Spleen (tissue), 7 donors: ENCODE measurements at regions not wholly inside any gene's neighbourhood (a gene's known extent, or its start where the extent isn't known, plus 50 kb on each side); places are given as distances from the start of the nearest gene placed in this dataset.

Experiments used
- POLR2A ChIP-seq, 3 donors: fragments of 450-650 bp; IDR thresholded peaks; one replicate each; pipeline ENCODE4 v1.5.1; 2017; ENCODE audit warnings: antibody characterized with exemption in 3 of 3, mild to moderate bottlenecking in 1 of 3
- POLR2AphosphoS5 ChIP-seq, 3 donors: sonication (generic); formaldehyde crosslinking; IDR thresholded peaks; one replicate each; pipeline ENCODE4 v1.5.1; 2017; ENCODE audit warnings: antibody characterized with exemption in 3 of 3
- TF ChIP-seq, protein P1 (sequence below), 11 experiments: fragments of 200-600 bp in 7 of 11; fragments of 450-650 bp in 4 of 11; sonication (generic) in 4 of 11; IDR thresholded peaks in 8 of 11; conservative IDR thresholded peaks in 3 of 11; 1 replicate in 7 of 11; 2 replicates in 4 of 11; pipeline versions ENCODE4 v1.4.0 to v1.8.0; 2016 to 2021; ENCODE audit warnings: antibody characterized with exemption in 11 of 11, inconsistent platforms in 4 of 11, mild to moderate bottlenecking in 1 of 11
- donor health status: DM: no; HTN: no; CAD: no; lungs with moderate emphysema.
- donor health status: DM: no; HTN: no; CAD: no.
- donor health status: DM: no; HTN: no; CAD: no.

DNA sequence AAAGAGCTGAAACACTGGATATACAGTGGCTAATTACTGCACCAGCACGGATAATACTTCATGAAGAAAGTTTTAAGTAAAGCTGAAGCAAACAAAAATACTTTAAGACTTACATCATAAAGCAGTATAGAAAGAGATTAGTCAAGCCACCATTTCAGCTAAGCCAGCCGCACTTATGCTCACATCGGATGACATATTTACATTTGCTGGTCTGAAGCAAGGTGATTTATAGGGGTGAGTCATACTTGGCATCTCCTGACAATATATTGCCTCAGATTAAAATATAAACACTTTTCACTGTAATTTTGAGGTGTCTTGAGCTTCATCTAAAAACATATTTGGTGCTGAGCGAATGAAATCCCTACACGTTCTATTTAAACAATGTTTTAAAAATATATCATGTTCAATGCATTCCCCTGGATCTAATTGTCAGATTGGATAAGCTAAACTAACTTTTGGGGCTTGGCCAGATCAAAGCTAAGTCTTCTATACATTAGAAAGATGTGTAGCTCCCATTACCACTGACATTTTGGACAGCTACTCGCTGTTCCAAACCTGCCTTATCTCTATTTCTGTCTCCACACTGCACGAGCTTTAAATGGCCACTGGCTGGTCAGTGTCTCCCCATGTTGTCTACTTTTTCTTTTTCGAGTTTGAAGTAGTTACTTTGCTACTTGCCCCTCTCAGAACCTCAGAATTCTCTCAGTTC lies 103.2 kb downstream of the VCX2 start:
- TF ChIP-seq, protein P1, sequence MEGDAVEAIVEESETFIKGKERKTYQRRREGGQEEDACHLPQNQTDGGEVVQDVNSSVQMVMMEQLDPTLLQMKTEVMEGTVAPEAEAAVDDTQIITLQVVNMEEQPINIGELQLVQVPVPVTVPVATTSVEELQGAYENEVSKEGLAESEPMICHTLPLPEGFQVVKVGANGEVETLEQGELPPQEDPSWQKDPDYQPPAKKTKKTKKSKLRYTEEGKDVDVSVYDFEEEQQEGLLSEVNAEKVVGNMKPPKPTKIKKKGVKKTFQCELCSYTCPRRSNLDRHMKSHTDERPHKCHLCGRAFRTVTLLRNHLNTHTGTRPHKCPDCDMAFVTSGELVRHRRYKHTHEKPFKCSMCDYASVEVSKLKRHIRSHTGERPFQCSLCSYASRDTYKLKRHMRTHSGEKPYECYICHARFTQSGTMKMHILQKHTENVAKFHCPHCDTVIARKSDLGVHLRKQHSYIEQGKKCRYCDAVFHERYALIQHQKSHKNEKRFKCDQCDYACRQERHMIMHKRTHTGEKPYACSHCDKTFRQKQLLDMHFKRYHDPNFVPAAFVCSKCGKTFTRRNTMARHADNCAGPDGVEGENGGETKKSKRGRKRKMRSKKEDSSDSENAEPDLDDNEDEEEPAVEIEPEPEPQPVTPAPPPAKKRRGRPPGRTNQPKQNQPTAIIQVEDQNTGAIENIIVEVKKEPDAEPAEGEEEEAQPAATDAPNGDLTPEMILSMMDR (IDR thresholded peaks at IDR 0.05 in 8 of 11, conservative IDR thresholded peaks at IDR 0.05 in 3 of 11) = no peak
- TF ChIP-seq POLR2AphosphoS5 (IDR thresholded peaks at IDR 0.05) (no peak), POLR2A (IDR thresholded peaks at IDR 0.05) (no peak)
